ENCODE measurements at regions not wholly inside any gene's neighbourhood (a gene's known extent, or its start where the extent isn't known, plus 50 kb on each side); places are given as distances from the start of the nearest gene placed in this dataset.

DNA sequence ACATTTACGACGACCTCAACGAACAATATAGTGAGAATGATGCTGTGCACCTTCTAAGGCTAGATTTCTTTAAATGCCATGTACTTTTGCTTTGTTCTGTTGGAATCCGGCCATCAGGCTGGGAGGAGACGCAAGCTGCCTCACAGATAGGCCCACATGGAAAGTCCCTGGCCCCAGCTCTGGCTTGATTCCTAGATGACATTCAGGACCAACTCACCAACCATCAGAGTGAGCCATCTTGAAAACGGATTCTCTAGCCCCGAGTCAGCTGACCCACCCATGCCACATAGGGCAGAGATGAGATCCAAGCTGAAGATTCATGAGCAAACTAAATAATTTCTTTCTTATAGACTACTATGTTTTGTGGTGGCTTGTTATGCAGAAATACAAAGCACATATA, 164.4 kb downstream of the ZNF281 start:
- TF ChIP-seq, protein P1, sequence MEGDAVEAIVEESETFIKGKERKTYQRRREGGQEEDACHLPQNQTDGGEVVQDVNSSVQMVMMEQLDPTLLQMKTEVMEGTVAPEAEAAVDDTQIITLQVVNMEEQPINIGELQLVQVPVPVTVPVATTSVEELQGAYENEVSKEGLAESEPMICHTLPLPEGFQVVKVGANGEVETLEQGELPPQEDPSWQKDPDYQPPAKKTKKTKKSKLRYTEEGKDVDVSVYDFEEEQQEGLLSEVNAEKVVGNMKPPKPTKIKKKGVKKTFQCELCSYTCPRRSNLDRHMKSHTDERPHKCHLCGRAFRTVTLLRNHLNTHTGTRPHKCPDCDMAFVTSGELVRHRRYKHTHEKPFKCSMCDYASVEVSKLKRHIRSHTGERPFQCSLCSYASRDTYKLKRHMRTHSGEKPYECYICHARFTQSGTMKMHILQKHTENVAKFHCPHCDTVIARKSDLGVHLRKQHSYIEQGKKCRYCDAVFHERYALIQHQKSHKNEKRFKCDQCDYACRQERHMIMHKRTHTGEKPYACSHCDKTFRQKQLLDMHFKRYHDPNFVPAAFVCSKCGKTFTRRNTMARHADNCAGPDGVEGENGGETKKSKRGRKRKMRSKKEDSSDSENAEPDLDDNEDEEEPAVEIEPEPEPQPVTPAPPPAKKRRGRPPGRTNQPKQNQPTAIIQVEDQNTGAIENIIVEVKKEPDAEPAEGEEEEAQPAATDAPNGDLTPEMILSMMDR (IDR thresholded peaks at IDR 0.05; ENCODE audit: insufficient read depth, low read depth, low read length) = no peak
- no peak for TF ChIP-seq EZH2 (IDR thresholded peaks at IDR 0.05; ENCODE audit: insufficient read depth, low read length)

All from astrocyte (in vitro differentiated cells and primary cell).